HCT116 (cell line): ENCODE measurements at regions not wholly inside any gene's neighbourhood (a gene's known extent, or its start where the extent isn't known, plus 50 kb on each side); places are given as distances from the start of the nearest gene placed in this dataset.

Experiments
- ATAC-seq: fragments of 200-7000 bp; cut with Tn5 transposase; 2 replicates; pipeline ENCODE4 v1.9.1; 2020; ENCODE audit warnings: mild to moderate bottlenecking, moderate library complexity
- BruUV-seq: library from RNA; stranded (reverse); fragments of 400-500 nt; replicated peaks from 2 replicates; lab custom pipeline; 2021; lab: Mats Ljungman, UMichigan
- CTCF ChIA-PET: fragments of 300-600 bp; sonication (Branson Sonifier 250); formaldehyde crosslinking; loops from one replicate; lab custom pipeline; 2021; ENCODE audit warnings: antibody characterized with exemption; lab: Charles Lee
- POLR2A ChIA-PET: fragments of 300-600, 350-600 bp; sonication (Branson Sonifier 250); formaldehyde crosslinking; loops from one replicate; lab custom pipeline; 2021; ENCODE audit warnings: antibody characterized with exemption; lab: Charles Lee
- RAD21 ChIA-PET, 2 experiments: fragments of 300-600 bp; sonication (Branson Sonifier 250); formaldehyde crosslinking; loops; one replicate each; lab custom pipeline; 2023; ENCODE audit warnings: low total read pairs in 2 of 2; ENCODE audit not compliant: uncharacterized antibody in 2 of 2, unreplicated experiment in 2 of 2, low non-redundant PET in 1 of 2; lab: Charles Lee
- DNase-seq: peaks from one replicate; pipeline ENCODE4 v3.0.0-alpha.2; 2010; ENCODE audit warnings: low read depth, low spot score
- H2AFZ ChIP-seq: fragments of 200-600 bp; shearing (Covaris generic), sonication (generic); 2 replicates; pipeline ENCODE4 v1.6.1; 2017; ENCODE audit warnings: low read depth, mixed run types, mixed read lengths, antibody characterized with exemption, low read length; ENCODE audit not compliant: poor library complexity, severe bottlenecking
- H3K27ac ChIP-seq: 2 replicates; pipeline ENCODE4 v1.5.1; 2012; ENCODE audit warnings: low read depth, low read length
- H3K27me3 ChIP-seq: fragments of 200-600 bp; sonication (generic); 2 replicates; pipeline ENCODE4 v1.6.1; 2016; ENCODE audit warnings: mixed run types, low read length, mixed read lengths; ENCODE audit not compliant: insufficient read depth
- H3K36me3 ChIP-seq, 2 experiments: fragments of 200-500 bp in 1 of 2; fragments of 200-600 bp in 1 of 2; sonication (Bioruptor generic) in 1 of 2; sonication (generic) in 1 of 2; 2 replicates each; pipeline versions ENCODE4 v1.5.1 to v1.6.1; 2014 to 2016; ENCODE audit warnings: low read length in 2 of 2, inconsistent platforms in 1 of 2, mixed read lengths in 1 of 2, mixed run types in 1 of 2; ENCODE audit not compliant: insufficient read depth in 2 of 2, control insufficient read depth in 1 of 2
- H3K4me1 ChIP-seq, 2 experiments: fragments of 200-600 bp in 1 of 2; sonication (generic) in 1 of 2; 2 replicates each; pipeline versions ENCODE4 v1.5.1 to v1.6.1; 2012 to 2017; ENCODE audit warnings: low read length in 2 of 2, inconsistent platforms in 1 of 2, mild to moderate bottlenecking in 1 of 2, mixed read lengths in 1 of 2, mixed run types in 1 of 2, moderate library complexity in 1 of 2; ENCODE audit not compliant: insufficient read depth in 2 of 2, control insufficient read depth in 1 of 2
- H3K4me2 ChIP-seq: fragments of 200-600 bp; sonication (generic); 2 replicates; pipeline ENCODE4 v1.6.1; 2017; ENCODE audit warnings: mixed run types, low read length, mixed read lengths
- H3K4me3 ChIP-seq, 2 experiments: fragments of 200-600 bp in 1 of 2; sonication (generic) in 1 of 2; replicated peaks in 1 of 2; 2 replicates each; pipeline ENCODE4 v1.5.1; 2011 to 2016; ENCODE audit warnings: low read length in 2 of 2, control low read depth in 1 of 2, low read depth in 1 of 2, mild to moderate bottlenecking in 1 of 2, mixed read lengths in 1 of 2, mixed run types in 1 of 2
- H3K79me2 ChIP-seq: fragments of 200-600 bp; sonication (generic); 2 replicates; pipeline ENCODE4 v1.6.1; 2017; ENCODE audit warnings: mild to moderate bottlenecking, mixed run types, low read length, moderate library complexity, mixed read lengths; ENCODE audit not compliant: insufficient read depth
- H3K9ac ChIP-seq: fragments of 200-600 bp; sonication (generic); 2 replicates; pipeline ENCODE4 v1.6.1; 2016; ENCODE audit warnings: low read length, mixed read lengths
- H3K9me2 ChIP-seq: fragments of 200-600 bp; sonication (generic), shearing (Covaris generic); 2 replicates; pipeline ENCODE4 v1.6.1; 2017; ENCODE audit warnings: mixed run types, mild to moderate bottlenecking, moderate library complexity; ENCODE audit not compliant: insufficient read depth
- H3K9me3 ChIP-seq, 2 experiments: fragments of 200-500 bp in 1 of 2; fragments of 200-600 bp in 1 of 2; sonication (Bioruptor generic) in 1 of 2; sonication (generic) in 1 of 2; 2 replicates each; pipeline ENCODE4 v1.6.1; 2014 to 2017; ENCODE audit warnings: low read length in 2 of 2, mixed read lengths in 2 of 2, inconsistent platforms in 1 of 2, low read depth in 1 of 2, mild to moderate bottlenecking in 1 of 2, mixed run types in 1 of 2, moderate library complexity in 1 of 2; ENCODE audit not compliant: control insufficient read depth in 1 of 2, insufficient read depth in 1 of 2
- H4K20me1 ChIP-seq: fragments of 200-600 bp; sonication (generic), shearing (Covaris generic); 2 replicates; pipeline ENCODE4 v1.6.1; 2017; ENCODE audit warnings: mixed run types, mild to moderate bottlenecking, moderate library complexity; ENCODE audit not compliant: insufficient read depth
- CEBPB ChIP-seq: IDR thresholded peaks from 2 replicates; pipeline ENCODE4 v1.6.1; 2012; ENCODE audit warnings: low read depth
- EGR1 ChIP-seq: IDR thresholded peaks from 2 replicates; pipeline ENCODE4 v1.6.1; 2012; ENCODE audit warnings: low read depth
- EZH2 ChIP-seq: fragments of 200-600 bp; sonication (generic); IDR thresholded peaks from 2 replicates; pipeline ENCODE4 v1.6.1; 2017; ENCODE audit warnings: antibody characterized with exemption, mixed run types
- EZH2phosphoT487 ChIP-seq: fragments of 200-600 bp; IDR thresholded peaks from 2 replicates; pipeline ENCODE4 v1.6.1; 2018; ENCODE audit warnings: antibody characterized with exemption, borderline replicate concordance
- FOSL1 ChIP-seq: IDR thresholded peaks from 2 replicates; pipeline ENCODE4 v1.6.1; 2012; ENCODE audit warnings: low read depth
- POLR2A ChIP-seq: IDR thresholded peaks from 2 replicates; pipeline ENCODE4 v1.7.0; 2011; ENCODE audit warnings: borderline replicate concordance; ENCODE audit not compliant: insufficient read depth, insufficient read length; ENCODE audit errors: extremely low read depth
- POLR2AphosphoS5 ChIP-seq: IDR thresholded peaks from 2 replicates; pipeline ENCODE4 v1.6.1; 2011; ENCODE audit warnings: mild to moderate bottlenecking, low read depth, low read length, moderate library complexity
- SIN3A ChIP-seq: IDR thresholded peaks from 2 replicates; pipeline ENCODE4 v1.6.1; 2012; ENCODE audit warnings: low read depth
- SP1 ChIP-seq: IDR thresholded peaks from 2 replicates; pipeline ENCODE4 v1.6.1; 2012; ENCODE audit warnings: low read depth
- SRF ChIP-seq: IDR thresholded peaks from 2 replicates; pipeline ENCODE4 v1.6.1; 2012; ENCODE audit warnings: low read depth
- TCF7L2 ChIP-seq: IDR thresholded peaks from 2 replicates; pipeline ENCODE4 v1.7.0; 2011; ENCODE audit warnings: borderline replicate concordance, inconsistent platforms; ENCODE audit not compliant: insufficient read depth, insufficient read length; ENCODE audit errors: extremely low read depth
- YY1 ChIP-seq: IDR thresholded peaks from 2 replicates; pipeline ENCODE4 v1.6.1; 2011; ENCODE audit warnings: low read length, low read depth, moderate library complexity, mild to moderate bottlenecking; ENCODE audit not compliant: insufficient replicate concordance; ENCODE audit errors: extremely low read depth
- ZNF274 ChIP-seq: fragments of 200-500 bp; sonication (Bioruptor generic); IDR thresholded peaks from 2 replicates; pipeline ENCODE4 v1.6.1; 2014; ENCODE audit warnings: mild to moderate bottlenecking, low read depth, low read length, inconsistent platforms
- intact Hi-C: fragments of 100-400 bp; cut with micrococcal nuclease; formaldehyde crosslinking; loops from 2 replicates; pipeline ENCODE4 v1.10.0; 2022
- TF ChIP-seq, protein P1 (sequence below): IDR thresholded peaks from 2 replicates; pipeline ENCODE4 v1.6.1; 2012; ENCODE audit warnings: low read depth
- TF ChIP-seq, protein P2 (sequence below): IDR thresholded peaks from 2 replicates; pipeline ENCODE4 v1.6.1; 2012
- TF ChIP-seq, protein P3 (sequence below): IDR thresholded peaks from 2 replicates; pipeline ENCODE4 v1.6.1; 2011; ENCODE audit warnings: mild to moderate bottlenecking, low read length, moderate library complexity; ENCODE audit not compliant: insufficient replicate concordance; ENCODE audit errors: extremely low read depth
- TF ChIP-seq, protein P4 (sequence below): IDR thresholded peaks from 2 replicates; pipeline ENCODE4 v1.6.1; 2012

DNA sequence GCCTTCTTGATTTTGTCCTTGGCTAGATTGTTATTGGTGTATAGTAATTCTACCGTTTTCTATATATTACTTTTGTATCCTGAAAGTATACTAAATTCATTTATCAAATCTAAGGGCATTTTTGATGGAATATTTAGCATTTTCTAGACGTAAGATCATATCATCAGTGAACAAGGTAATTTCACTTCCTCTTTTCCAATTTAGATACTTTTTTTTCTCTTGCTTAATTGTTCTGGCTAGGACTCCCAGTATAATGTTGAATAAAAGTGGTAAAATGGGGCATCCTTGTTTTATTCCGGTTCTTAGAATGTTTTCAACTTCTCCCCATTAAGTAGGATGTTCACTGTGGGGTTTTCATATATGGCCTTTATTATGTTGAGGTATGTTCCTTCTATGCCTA is 260.7 kb downstream of the POLR1F start:
- Histone ChIP-seq H3K4me3 (no peak overlapping the region), H3K9me2 (no peaks in the 10 kb centered on the region), H2AFZ (no peak overlapping the region), H3K4me1 (no peaks in the 10 kb centered on the region), H3K36me3 (no peaks in the 10 kb centered on the region), H3K27me3 (no peaks in the 10 kb centered on the region), H3K9ac (no peak overlapping the region), H3K4me2 (no peak overlapping the region), H4K20me1 (no peaks in the 10 kb centered on the region), H3K9me3 (no peaks in the 10 kb centered on the region), H3K27ac (no peak overlapping the region), H3K79me2 (no peaks in the 10 kb centered on the region)
- DNase-seq (no peak), ATAC-seq (no peak)
- ChIA-PET POLR2A (no interaction called here), CTCF (no interaction called here), RAD21 (no interaction called here)
- no TSS peak for BruUV-seq
- intact Hi-C loops, result loop anchor here (10.0 kb wide), 1 partner anchor 217 kb away; no protein-coding TSS in a partner anchor
- TF ChIP-seq EZH2 (no peak), POLR2A (no peak), SRF (no peak), EGR1 (no peak), YY1 (no peak), ZNF274 (no peak), SP1 (no peak), FOSL1 (no peak), CEBPB (no peak), POLR2AphosphoS5 (no peak), EZH2phosphoT487 (no peak), SIN3A (no peak), TCF7L2 (no peak)
- TF ChIP-seq, protein P1, sequence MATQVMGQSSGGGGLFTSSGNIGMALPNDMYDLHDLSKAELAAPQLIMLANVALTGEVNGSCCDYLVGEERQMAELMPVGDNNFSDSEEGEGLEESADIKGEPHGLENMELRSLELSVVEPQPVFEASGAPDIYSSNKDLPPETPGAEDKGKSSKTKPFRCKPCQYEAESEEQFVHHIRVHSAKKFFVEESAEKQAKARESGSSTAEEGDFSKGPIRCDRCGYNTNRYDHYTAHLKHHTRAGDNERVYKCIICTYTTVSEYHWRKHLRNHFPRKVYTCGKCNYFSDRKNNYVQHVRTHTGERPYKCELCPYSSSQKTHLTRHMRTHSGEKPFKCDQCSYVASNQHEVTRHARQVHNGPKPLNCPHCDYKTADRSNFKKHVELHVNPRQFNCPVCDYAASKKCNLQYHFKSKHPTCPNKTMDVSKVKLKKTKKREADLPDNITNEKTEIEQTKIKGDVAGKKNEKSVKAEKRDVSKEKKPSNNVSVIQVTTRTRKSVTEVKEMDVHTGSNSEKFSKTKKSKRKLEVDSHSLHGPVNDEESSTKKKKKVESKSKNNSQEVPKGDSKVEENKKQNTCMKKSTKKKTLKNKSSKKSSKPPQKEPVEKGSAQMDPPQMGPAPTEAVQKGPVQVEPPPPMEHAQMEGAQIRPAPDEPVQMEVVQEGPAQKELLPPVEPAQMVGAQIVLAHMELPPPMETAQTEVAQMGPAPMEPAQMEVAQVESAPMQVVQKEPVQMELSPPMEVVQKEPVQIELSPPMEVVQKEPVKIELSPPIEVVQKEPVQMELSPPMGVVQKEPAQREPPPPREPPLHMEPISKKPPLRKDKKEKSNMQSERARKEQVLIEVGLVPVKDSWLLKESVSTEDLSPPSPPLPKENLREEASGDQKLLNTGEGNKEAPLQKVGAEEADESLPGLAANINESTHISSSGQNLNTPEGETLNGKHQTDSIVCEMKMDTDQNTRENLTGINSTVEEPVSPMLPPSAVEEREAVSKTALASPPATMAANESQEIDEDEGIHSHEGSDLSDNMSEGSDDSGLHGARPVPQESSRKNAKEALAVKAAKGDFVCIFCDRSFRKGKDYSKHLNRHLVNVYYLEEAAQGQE, result no peak
- TF ChIP-seq, protein P2, sequence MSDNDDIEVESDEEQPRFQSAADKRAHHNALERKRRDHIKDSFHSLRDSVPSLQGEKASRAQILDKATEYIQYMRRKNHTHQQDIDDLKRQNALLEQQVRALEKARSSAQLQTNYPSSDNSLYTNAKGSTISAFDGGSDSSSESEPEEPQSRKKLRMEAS, result no peak
- TF ChIP-seq, protein P3, sequence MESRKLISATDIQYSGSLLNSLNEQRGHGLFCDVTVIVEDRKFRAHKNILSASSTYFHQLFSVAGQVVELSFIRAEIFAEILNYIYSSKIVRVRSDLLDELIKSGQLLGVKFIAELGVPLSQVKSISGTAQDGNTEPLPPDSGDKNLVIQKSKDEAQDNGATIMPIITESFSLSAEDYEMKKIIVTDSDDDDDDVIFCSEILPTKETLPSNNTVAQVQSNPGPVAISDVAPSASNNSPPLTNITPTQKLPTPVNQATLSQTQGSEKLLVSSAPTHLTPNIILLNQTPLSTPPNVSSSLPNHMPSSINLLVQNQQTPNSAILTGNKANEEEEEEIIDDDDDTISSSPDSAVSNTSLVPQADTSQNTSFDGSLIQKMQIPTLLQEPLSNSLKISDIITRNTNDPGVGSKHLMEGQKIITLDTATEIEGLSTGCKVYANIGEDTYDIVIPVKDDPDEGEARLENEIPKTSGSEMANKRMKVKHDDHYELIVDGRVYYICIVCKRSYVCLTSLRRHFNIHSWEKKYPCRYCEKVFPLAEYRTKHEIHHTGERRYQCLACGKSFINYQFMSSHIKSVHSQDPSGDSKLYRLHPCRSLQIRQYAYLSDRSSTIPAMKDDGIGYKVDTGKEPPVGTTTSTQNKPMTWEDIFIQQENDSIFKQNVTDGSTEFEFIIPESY, result no peak
- TF ChIP-seq, protein P4, sequence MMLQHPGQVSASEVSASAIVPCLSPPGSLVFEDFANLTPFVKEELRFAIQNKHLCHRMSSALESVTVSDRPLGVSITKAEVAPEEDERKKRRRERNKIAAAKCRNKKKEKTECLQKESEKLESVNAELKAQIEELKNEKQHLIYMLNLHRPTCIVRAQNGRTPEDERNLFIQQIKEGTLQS, result no peak
